GF-D8 (cell line): ENCODE measurements at regions not wholly inside any gene's neighbourhood (a gene's known extent, or its start where the extent isn't known, plus 50 kb on each side); places are given as distances from the start of the nearest gene placed in this dataset.

Source experiments
- DNase-seq: peaks from one replicate; lab custom pipeline; 2025; lab: John Stamatoyannopoulos, UW

- DNase-seq: no peak
Observed at GRCh38 chr12:27382924-27383323, 50.3 kb downstream of the BMAL2 start.

GRCh38 chr12:27383429-27384260 is 51.0 kb downstream of the BMAL2 start:
- DNase-seq: peak; percentile 9

GRCh38 chr12:27384261-27384590 is 51.6 kb downstream of the BMAL2 start:
- no peak for DNase-seq

DNA sequence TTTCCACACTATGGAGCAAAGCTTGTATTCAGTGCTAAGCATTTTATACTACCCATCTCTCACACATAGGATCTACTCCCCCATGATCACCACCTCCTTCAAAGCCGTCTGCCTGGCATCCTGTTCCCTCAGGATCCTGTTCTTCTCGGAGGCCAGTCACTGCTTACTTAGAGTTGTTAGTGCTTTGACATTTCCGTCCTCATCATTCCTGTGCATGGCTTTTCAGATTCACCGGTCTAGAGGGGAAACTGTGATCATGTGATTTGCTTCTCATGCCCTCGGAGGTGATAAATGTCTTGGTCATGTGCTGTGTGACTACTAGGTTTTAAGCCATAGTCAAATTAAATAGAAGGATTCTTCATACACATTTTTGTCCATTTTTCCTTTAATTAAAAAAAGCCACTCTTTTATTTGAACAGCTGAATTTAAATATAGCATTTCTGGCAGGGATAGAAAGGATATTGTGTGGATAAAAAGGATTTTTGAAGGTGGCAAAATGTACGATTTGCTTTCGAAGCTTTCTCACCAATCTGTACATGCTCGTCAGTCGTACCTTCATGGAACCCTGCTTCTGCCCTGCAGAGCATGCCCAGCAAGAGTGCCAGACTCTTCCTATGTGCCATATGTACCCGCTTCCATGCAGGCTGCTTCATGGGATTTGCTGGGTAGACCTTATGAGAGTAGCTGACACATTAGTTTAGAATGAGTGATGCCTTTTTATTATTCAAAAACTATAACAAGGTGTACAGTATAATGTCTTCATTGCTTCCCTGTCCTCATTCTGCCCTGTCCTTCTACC is 53.3 kb downstream of the BMAL2 start:
- DNase-seq: no peak

GRCh38 chr12:27387473-27387872 is 54.8 kb downstream of the BMAL2 start:
- no peak for DNase-seq

DNA sequence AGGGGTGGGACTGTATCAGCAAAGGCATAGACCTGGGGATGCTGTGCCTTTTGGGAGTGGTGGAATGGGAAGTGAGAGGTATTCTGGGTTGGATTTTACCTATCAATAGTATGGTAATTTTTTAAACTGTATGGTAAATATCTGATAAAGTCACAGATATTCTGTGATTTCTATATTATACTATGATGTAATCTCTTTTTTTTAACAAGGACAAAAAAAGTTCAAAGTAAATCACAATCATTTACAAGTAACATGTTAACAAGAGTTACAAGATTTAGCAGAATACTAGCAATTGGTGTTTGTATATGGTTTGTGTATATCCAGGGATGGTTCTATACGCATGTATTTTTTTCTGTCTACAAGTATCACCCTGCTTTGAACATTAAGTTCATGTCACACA is 56.0 kb downstream of the BMAL2 start:
- no peak for DNase-seq

DNA sequence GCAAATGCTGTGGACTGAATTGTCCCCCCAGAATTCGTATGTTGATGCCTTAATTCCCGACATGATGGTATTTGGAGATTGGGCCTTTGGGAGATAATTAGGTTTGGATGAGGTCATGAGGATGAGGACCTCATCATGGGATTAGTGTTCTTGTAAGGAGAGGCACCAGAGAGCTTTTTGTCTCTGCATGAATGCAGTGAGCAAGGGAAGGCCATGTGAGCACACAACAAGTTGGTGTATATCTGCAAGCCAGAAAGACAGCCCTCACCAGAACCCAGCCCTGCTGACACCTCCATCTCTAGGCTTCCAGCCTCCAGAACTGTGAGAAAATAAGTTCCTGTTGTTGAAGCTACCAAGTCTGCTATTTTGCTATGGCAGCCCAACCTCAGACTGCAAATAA is 51.9 kb upstream of the SMCO2 start:
- no peak for DNase-seq

DNA sequence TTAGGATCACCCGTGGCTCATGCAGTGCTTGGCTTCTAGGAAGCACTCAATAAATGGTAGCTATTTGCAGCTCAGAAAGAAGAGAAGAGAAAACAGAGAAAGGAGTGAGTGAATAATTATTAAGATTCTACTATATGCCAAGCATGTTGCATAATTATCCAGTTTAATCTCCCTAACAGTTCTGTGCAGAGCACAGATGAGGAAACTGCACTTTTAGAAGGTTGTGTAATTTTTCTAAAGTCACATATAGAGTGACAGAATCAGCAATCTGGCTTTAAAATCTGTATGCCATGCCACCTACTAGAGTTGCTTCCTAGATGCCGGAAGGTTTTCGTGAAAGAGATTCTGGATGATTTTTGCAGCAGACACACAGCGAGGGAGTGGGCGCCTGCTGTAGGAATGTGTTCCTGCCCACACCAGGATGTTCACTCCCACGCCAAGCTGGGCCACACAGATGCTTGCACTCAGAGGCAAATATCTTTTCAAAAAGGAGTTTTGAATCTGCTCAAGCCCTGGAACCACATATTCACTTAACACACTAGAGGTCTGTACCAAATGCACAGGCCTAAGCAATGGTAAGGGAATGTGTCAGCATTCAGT is 50.2 kb upstream of the SMCO2 start:
- DNase-seq: peak; percentile 10
